ENCODE measurements at regions not wholly inside any gene's neighbourhood (a gene's known extent, or its start where the extent isn't known, plus 50 kb on each side); places are given as distances from the start of the nearest gene placed in this dataset.

- Histone ChIP-seq H3K36me3 (ENCODE audit: control insufficient read depth, insufficient read depth, low read length) (no peaks in the 10 kb centered on the region), H3K9ac (ENCODE audit: low read length) (no peak overlapping the region), H3K9me3 (ENCODE audit: control insufficient read depth, insufficient read depth, low read depth, low read length) (no peaks in the 10 kb centered on the region), H3K4me1 (ENCODE audit: control insufficient read depth, insufficient read depth, low read length) (peaks cover 16% of the 10 kb centered on the region; the same call in 1 of the 2 replicates), H3K27me3 (ENCODE audit: control insufficient read depth, insufficient read depth, low read length) (no peaks in the 10 kb centered on the region), H3K27ac (ENCODE audit: low read depth, low read length) (no peak overlapping the region), H3K4me3 (ENCODE audit: low read depth, low read length) (no peak overlapping the region)
Measured at GRCh38 chr3:170766253-170766652, 103.7 kb downstream of the RPL22L1 start.

DNA sequence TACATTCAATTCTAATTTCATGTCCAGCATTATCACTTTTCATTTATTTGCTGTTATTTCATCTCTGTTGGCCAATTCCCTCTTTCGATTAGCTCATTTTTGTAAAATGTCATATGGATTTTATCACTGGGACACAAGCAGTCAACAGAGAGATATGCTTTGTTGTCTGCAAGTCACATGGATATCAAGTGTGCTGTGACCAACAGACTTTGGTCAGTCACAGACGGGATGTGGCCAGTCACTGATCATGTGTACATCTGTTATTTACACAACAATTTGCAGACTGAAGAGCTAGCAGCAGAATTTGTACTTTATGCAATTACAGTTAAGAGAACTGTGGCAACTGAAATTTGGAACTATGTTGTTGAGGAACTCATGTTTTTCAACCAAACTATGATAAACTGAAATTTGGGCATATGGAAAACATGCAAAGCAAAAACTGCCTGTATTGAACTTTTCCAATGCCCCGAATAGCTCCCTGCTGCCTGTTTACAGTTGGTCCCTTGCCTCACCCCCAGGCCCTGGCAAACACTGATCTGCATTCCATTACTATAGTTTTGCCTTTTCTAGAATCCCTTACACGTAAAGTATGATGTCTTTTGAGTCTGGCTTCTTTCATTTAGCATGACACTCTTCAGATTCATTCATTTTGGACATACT, 104.4 kb downstream of the RPL22L1 start:
- H3K9ac ChIP-seq (ENCODE audit: low read length) = no peak overlapping the region
- H3K9me3 ChIP-seq (ENCODE audit: control insufficient read depth, insufficient read depth, low read depth, low read length) = no peaks in the 10 kb centered on the region
- peaks cover 16% of the 10 kb centered on the region; the same call in 1 of the 2 replicates for H3K4me1 ChIP-seq (ENCODE audit: control insufficient read depth, insufficient read depth, low read length)
- no peak overlapping the region for H3K27ac ChIP-seq (ENCODE audit: low read depth, low read length)
- H3K27me3 ChIP-seq (ENCODE audit: control insufficient read depth, insufficient read depth, low read length) = no peaks in the 10 kb centered on the region
- no peak overlapping the region for H3K4me3 ChIP-seq (ENCODE audit: low read depth, low read length)
- no peaks in the 10 kb centered on the region for H3K36me3 ChIP-seq (ENCODE audit: control insufficient read depth, insufficient read depth, low read length)

- H3K4me1 ChIP-seq (ENCODE audit: control insufficient read depth, insufficient read depth, low read length) = peaks cover 17% of the 10 kb centered on the region; the same call in 1 of the 2 replicates
- no peaks in the 10 kb centered on the region for H3K36me3 ChIP-seq (ENCODE audit: control insufficient read depth, insufficient read depth, low read length)
- H3K9ac ChIP-seq (ENCODE audit: low read length) = no peak overlapping the region
- H3K9me3 ChIP-seq (ENCODE audit: control insufficient read depth, insufficient read depth, low read depth, low read length) = no peaks in the 10 kb centered on the region
- no peak overlapping the region for H3K27ac ChIP-seq (ENCODE audit: low read depth, low read length)
- no peak overlapping the region for H3K4me3 ChIP-seq (ENCODE audit: low read depth, low read length)
- H3K27me3 ChIP-seq (ENCODE audit: control insufficient read depth, insufficient read depth, low read length) = no peaks in the 10 kb centered on the region
Measured at GRCh38 chr3:170764017-170764416, 106.0 kb downstream of the RPL22L1 start.

DNA sequence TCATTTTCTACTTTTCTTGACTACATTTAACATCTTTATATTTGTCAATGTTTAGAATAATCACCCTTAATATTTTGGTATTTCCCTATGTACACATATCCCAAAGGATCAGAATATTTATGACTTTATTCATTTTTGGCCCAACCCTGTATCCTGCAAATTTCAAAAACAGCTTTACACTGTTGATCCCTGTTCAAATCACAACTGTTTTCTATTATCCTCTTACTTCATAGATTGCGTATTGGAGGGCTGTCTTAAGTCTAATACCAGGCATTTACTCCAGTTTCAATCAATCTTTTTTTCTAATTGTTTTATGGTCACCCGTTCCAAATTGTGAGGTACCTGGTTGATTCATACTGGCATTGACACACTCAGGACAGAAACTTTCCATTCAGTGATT, 107.9 kb downstream of the RPL22L1 start:
- H3K9ac ChIP-seq (ENCODE audit: low read length) = no peak overlapping the region
- H3K27me3 ChIP-seq (ENCODE audit: control insufficient read depth, insufficient read depth, low read length) = no peaks in the 10 kb centered on the region
- H3K4me1 ChIP-seq (ENCODE audit: control insufficient read depth, insufficient read depth, low read length) = peaks cover 6% of the 10 kb centered on the region; the same call in 1 of the 2 replicates
- H3K9me3 ChIP-seq (ENCODE audit: control insufficient read depth, insufficient read depth, low read depth, low read length) = no peaks in the 10 kb centered on the region
- no peaks in the 10 kb centered on the region for H3K36me3 ChIP-seq (ENCODE audit: control insufficient read depth, insufficient read depth, low read length)
- H3K4me3 ChIP-seq (ENCODE audit: low read depth, low read length) = no peak overlapping the region
- no peak overlapping the region for H3K27ac ChIP-seq (ENCODE audit: low read depth, low read length)

DNA sequence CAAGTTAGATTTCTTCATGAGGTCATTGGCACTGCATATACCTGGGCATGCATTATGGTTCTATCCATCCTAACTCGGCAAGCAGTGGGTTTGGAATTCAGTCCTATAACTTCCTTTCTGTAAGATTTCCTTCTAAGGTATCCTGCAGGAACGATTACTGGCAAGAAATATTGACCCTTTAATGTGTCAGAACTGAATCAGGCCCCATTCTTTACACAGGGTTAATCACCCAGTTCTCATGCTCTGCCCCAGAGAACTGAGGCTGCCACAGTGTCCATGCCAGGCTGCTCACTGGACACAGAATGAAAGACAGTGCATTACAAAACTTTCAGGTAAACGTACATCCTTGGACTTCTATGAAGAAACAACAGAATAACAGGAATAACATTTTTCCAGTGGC, 108.9 kb downstream of the RPL22L1 start:
- Histone ChIP-seq H3K9ac (ENCODE audit: low read length) (no peak overlapping the region), H3K9me3 (ENCODE audit: control insufficient read depth, insufficient read depth, low read depth, low read length) (no peaks in the 10 kb centered on the region), H3K27me3 (ENCODE audit: control insufficient read depth, insufficient read depth, low read length) (no peaks in the 10 kb centered on the region), H3K4me1 (ENCODE audit: control insufficient read depth, insufficient read depth, low read length) (0 out of 2 replicates have a peak, but pooled peaks cover 6% of the 10 kb centered on the region), H3K27ac (ENCODE audit: low read depth, low read length) (no peak overlapping the region), H3K4me3 (ENCODE audit: low read depth, low read length) (no peak overlapping the region), H3K36me3 (ENCODE audit: control insufficient read depth, insufficient read depth, low read length) (no peaks in the 10 kb centered on the region)

DNA sequence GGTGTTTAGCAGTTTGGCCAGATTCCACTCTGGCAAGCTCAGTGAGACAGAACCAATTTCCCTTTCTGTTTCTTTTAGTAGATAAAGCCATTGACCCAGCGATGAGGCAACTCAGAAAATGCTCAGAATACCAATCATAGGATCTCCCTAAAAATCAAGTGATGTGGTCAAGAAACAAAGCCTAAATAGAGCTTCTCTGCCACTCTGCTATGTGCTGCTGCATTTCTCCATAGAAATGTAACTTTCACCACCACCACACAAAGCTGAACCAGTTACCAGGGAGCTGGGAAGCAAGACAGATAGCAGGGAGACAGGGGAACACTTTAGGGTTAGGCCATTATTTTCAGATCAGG, 109.8 kb downstream of the RPL22L1 start:
- no peak overlapping the region for H3K27ac ChIP-seq (ENCODE audit: low read depth, low read length)
- no peaks in the 10 kb centered on the region for H3K9me3 ChIP-seq (ENCODE audit: control insufficient read depth, insufficient read depth, low read depth, low read length)
- H3K4me1 ChIP-seq (ENCODE audit: control insufficient read depth, insufficient read depth, low read length) = 0 out of 2 replicates have a peak, but pooled peaks cover 6% of the 10 kb centered on the region
- no peak overlapping the region for H3K9ac ChIP-seq (ENCODE audit: low read length)
- H3K27me3 ChIP-seq (ENCODE audit: control insufficient read depth, insufficient read depth, low read length) = no peaks in the 10 kb centered on the region
- H3K36me3 ChIP-seq (ENCODE audit: control insufficient read depth, insufficient read depth, low read length) = no peaks in the 10 kb centered on the region
- no peak overlapping the region for H3K4me3 ChIP-seq (ENCODE audit: low read depth, low read length)

DNA sequence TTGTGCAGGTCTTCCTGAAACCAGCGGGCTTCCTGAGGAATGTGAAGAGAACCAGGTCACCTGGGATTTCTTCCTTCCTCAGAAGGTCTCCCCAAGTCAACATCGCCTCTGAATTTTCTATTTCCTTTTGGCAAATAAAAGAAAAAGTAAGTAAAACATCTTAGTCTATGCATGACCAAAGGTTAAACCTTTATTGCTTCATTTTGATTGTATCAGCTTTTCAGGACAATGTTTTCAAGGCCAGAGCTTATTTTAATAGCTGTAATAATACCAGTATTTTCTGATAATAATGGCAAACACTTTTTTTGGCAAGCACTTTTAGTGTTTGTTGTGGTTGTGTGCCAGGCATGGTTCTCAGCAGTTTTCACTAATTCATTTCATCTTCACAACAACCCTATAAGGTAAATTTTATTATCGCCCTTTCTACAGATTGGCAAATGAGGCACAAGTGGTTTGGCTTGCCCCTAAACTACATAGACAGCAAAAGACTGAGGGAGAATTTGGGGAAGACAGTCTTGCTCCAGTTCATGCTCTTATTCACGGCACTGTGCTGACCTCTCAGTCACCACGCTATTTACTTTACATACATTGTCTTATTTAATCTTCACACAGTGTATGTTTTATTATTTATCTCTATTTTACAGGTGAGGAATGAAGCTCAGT, 110.4 kb downstream of the RPL22L1 start:
- H3K9ac ChIP-seq (ENCODE audit: low read length) = no peak overlapping the region

DNA sequence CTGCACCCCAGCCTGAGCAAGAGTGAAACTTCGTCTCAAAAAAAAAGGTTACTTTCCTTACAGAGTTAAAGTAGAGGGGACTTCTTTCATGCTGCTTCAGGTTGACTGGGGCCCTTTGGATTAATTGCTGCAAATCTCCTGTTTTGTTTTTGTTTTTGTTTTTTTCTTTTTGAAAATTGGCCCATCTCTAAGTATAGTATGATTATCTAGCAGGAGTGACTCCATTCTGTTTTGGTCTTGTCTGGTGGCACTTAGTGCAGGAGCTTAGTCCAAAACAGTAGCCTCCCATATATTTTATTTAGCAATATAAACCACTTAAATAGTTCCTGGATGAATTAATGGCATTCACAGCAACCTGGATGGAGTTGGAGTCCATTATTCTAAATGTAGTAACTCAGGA, 113.0 kb downstream of the RPL22L1 start:
- Histone ChIP-seq H3K4me3 (ENCODE audit: low read depth, low read length) (no peak overlapping the region), H3K27ac (ENCODE audit: low read depth, low read length) (no peak overlapping the region), H3K27me3 (ENCODE audit: control insufficient read depth, insufficient read depth, low read length) (no peaks in the 10 kb centered on the region), H3K9ac (ENCODE audit: low read length) (no peak overlapping the region), H3K36me3 (ENCODE audit: control insufficient read depth, insufficient read depth, low read length) (no peaks in the 10 kb centered on the region), H3K4me1 (ENCODE audit: control insufficient read depth, insufficient read depth, low read length) (0 out of 2 replicates have a peak, but pooled peaks cover 6% of the 10 kb centered on the region), H3K9me3 (ENCODE audit: control insufficient read depth, insufficient read depth, low read depth, low read length) (no peaks in the 10 kb centered on the region)

More for the DNA sequence above, 110.4 kb downstream of the RPL22L1 start:
- no peak overlapping the region for H3K27ac ChIP-seq (ENCODE audit: low read depth, low read length)
- H3K4me1 ChIP-seq (ENCODE audit: control insufficient read depth, insufficient read depth, low read length) = 0 out of 2 replicates have a peak, but pooled peaks cover 6% of the 10 kb centered on the region
- no peaks in the 10 kb centered on the region for H3K27me3 ChIP-seq (ENCODE audit: control insufficient read depth, insufficient read depth, low read length)
- no peak overlapping the region for H3K4me3 ChIP-seq (ENCODE audit: low read depth, low read length)
- H3K9me3 ChIP-seq (ENCODE audit: control insufficient read depth, insufficient read depth, low read depth, low read length) = no peaks in the 10 kb centered on the region
- no peaks in the 10 kb centered on the region for H3K36me3 ChIP-seq (ENCODE audit: control insufficient read depth, insufficient read depth, low read length)

DNA sequence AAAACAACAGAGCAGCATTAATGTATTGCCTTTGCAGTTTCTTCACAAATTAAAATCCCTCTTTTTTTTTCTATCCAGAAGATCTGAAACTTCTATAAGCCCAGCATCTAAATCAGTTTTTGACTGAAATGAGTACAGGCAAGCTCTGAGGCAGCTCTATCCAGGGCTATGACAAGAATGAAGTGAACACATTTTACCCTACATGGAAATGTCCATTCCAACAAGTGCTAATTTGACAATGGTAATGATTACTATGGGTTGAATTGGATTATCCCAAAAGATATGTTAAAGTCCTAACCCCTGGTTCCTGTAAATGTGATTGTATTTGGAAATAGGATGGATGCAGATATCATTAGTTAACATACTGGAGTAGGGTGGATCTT, 115.7 kb downstream of the RPL22L1 start:
- H3K9ac ChIP-seq (ENCODE audit: low read length) = no peak overlapping the region
- H3K9me3 ChIP-seq (ENCODE audit: control insufficient read depth, insufficient read depth, low read depth, low read length) = no peaks in the 10 kb centered on the region
- no peak overlapping the region for H3K27ac ChIP-seq (ENCODE audit: low read depth, low read length)
- H3K4me1 ChIP-seq (ENCODE audit: control insufficient read depth, insufficient read depth, low read length) = peaks cover 8% of the 10 kb centered on the region; the same call in 1 of the 2 replicates
- no peaks in the 10 kb centered on the region for H3K36me3 ChIP-seq (ENCODE audit: control insufficient read depth, insufficient read depth, low read length)
- no peak overlapping the region for H3K4me3 ChIP-seq (ENCODE audit: low read depth, low read length)
- H3K27me3 ChIP-seq (ENCODE audit: control insufficient read depth, insufficient read depth, low read length) = no peaks in the 10 kb centered on the region

DNA sequence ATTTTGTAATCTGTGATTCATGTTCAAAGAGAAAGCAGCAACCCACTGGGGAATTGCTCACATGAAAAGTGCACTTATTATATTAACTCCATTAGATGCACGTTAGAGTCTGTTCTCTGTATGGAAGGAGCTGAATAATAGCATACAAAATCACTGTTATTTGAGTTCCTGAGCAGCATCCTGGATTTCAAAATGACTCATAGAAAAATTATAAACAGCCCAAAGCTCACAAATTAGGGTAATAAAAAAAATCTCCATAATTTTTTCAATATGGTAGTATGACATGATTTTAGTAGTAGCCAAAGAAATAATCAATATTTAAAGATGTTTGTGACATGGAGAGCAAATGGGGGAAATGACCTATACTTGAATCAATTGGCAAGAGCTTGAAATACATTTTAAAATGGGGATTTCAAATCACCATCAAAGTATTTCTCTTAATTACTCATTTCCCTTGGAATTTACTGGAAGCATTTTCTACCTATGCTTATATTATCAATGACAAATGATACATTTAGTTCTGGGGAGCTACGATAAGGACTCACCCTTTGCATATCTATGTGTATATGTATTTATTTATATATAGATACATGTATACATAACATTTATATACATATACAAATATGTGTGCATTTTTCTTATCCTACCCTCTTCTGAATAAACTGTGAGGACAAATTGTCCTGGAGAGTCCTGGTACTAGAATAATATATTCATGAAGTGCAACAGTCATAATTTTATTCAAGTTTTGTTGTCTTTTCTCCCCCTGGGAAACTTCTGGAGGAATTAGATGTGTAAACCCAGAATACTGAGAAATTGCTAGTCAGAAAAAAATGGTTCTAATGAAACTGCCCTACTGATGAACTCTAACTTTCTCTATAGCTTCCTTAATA, 116.3 kb downstream of the RPL22L1 start:
- peaks cover 8% of the 10 kb centered on the region; the same call in 1 of the 2 replicates for H3K4me1 ChIP-seq (ENCODE audit: control insufficient read depth, insufficient read depth, low read length)
- no peak overlapping the region for H3K4me3 ChIP-seq (ENCODE audit: low read depth, low read length)
- H3K27me3 ChIP-seq (ENCODE audit: control insufficient read depth, insufficient read depth, low read length) = no peaks in the 10 kb centered on the region

More for the DNA sequence above, 116.3 kb downstream of the RPL22L1 start:
- H3K27ac ChIP-seq (ENCODE audit: low read depth, low read length) = no peak overlapping the region
- H3K9ac ChIP-seq (ENCODE audit: low read length) = no peak overlapping the region
- no peaks in the 10 kb centered on the region for H3K36me3 ChIP-seq (ENCODE audit: control insufficient read depth, insufficient read depth, low read length)
- H3K9me3 ChIP-seq (ENCODE audit: control insufficient read depth, insufficient read depth, low read depth, low read length) = no peaks in the 10 kb centered on the region
